ENCODE measurements at regions not wholly inside any gene's neighbourhood (a gene's known extent, or its start where the extent isn't known, plus 50 kb on each side); places are given as distances from the start of the nearest gene placed in this dataset.

GRCh38 chr7:91330191-91330808, 66.1 kb downstream of the FZD1 start:
- no peaks in the 10 kb centered on the region for H3K9me3 ChIP-seq (ENCODE audit: control insufficient read depth, insufficient read depth, low read length)
- H3K27ac ChIP-seq (ENCODE audit: low read depth, low read length) = no peak overlapping the region
- no peaks in the 10 kb centered on the region for H3K36me3 ChIP-seq (ENCODE audit: control insufficient read depth, low read length)
- no peaks in the 10 kb centered on the region for H3K9me2 ChIP-seq (replicated peaks; ENCODE audit: control insufficient read depth, low read length)
- no peak overlapping the region for H3K4me2 ChIP-seq (ENCODE audit: low read length)
- no peaks in the 10 kb centered on the region for H3K27me3 ChIP-seq (ENCODE audit: control insufficient read depth, low read length)
- peaks cover 28% of the 10 kb centered on the region for H3K4me1 ChIP-seq (ENCODE audit: control insufficient read depth, low read length)
- H4K20me1 ChIP-seq (ENCODE audit: control insufficient read depth, insufficient read depth, low read depth, low read length) = no peaks in the 10 kb centered on the region
- H3K4me3 ChIP-seq (ENCODE audit: low read length) = no peak overlapping the region
- H3F3A ChIP-seq (ENCODE audit: control insufficient read depth, insufficient read depth) = peaks cover 7% of the 10 kb centered on the region; the same call in 1 of the 2 replicates
- TF ChIP-seq EZH2phosphoT487 (IDR thresholded peaks at IDR 0.05; ENCODE audit: borderline replicate concordance, low read length) (no peak), CTCF (IDR thresholded peaks at IDR 0.05; ENCODE audit: low read depth, low read length, poor library complexity, severe bottlenecking) (no peak)
- H3K79me2 ChIP-seq (ENCODE audit: control insufficient read depth, low read length) = no peaks in the 10 kb centered on the region

DNA sequence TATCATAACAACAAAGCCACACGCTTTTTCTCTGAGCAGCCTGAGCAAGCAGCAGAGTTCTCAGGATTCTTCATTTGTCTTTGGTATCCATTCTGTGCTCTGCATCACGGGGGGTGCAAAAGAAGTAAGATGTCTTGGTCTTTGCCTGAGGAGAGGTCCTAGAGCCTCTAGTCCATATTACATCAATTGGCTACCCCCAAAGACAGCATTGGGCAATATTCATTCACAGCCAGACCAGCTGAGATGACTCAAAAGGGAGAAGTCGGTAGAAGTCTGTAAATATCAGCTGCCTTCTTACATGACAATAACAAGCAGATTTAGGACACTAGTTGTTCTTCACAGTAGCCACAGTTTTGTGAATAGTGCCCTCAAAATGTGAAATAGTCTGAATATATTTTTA, 66.6 kb downstream of the FZD1 start:
- H3K9me3 ChIP-seq (ENCODE audit: control insufficient read depth, insufficient read depth, low read length) = no peaks in the 10 kb centered on the region
- H3K4me3 ChIP-seq (ENCODE audit: low read length) = no peak overlapping the region
- no peaks in the 10 kb centered on the region for H3K36me3 ChIP-seq (ENCODE audit: control insufficient read depth, low read length)
- H4K20me1 ChIP-seq (ENCODE audit: control insufficient read depth, insufficient read depth, low read depth, low read length) = no peaks in the 10 kb centered on the region
- H3K4me1 ChIP-seq (ENCODE audit: control insufficient read depth, low read length) = peaks cover 23% of the 10 kb centered on the region
- H3K27me3 ChIP-seq (ENCODE audit: control insufficient read depth, low read length) = no peaks in the 10 kb centered on the region
- TF ChIP-seq CTCF (IDR thresholded peaks at IDR 0.05; ENCODE audit: low read depth, low read length, poor library complexity, severe bottlenecking) = no peak
- no peak for TF ChIP-seq EZH2phosphoT487 (IDR thresholded peaks at IDR 0.05; ENCODE audit: borderline replicate concordance, low read length)
- no peaks in the 10 kb centered on the region for H3K79me2 ChIP-seq (ENCODE audit: control insufficient read depth, low read length)
- no peaks in the 10 kb centered on the region for H3K9me2 ChIP-seq (replicated peaks; ENCODE audit: control insufficient read depth, low read length)
- H3F3A ChIP-seq (ENCODE audit: control insufficient read depth, insufficient read depth) = peaks cover 7% of the 10 kb centered on the region; the same call in 1 of the 2 replicates
- H3K4me2 ChIP-seq (ENCODE audit: low read length) = no peak overlapping the region
- H3K27ac ChIP-seq (ENCODE audit: low read depth, low read length) = no peak overlapping the region

DNA sequence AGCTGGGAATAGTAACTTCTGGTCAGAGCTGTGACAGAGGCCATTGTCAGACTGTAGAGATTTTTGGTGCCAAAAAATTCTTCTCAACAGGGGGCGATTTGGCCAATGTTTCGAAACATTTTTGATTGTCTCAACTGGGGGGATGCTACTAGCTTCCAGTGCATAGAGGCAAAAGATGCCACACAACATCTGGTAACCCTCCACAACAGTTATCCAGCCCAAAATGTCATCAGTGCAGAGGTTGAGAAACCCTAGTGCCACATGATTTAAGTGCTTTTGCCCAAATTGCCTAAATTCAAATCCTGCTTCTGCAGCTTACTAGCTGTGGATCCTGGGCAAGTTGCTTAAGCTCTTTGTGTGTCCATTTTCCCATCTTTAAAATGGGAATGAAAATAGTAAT, 71.9 kb downstream of the FZD1 start:
- no peaks in the 10 kb centered on the region for H3K9me2 ChIP-seq (replicated peaks; ENCODE audit: control insufficient read depth, low read length)
- no peaks in the 10 kb centered on the region for H3K36me3 ChIP-seq (ENCODE audit: control insufficient read depth, low read length)
- no peak for TF ChIP-seq EZH2phosphoT487 (IDR thresholded peaks at IDR 0.05; ENCODE audit: borderline replicate concordance, low read length)
- no peak for TF ChIP-seq CTCF (IDR thresholded peaks at IDR 0.05; ENCODE audit: low read depth, low read length, poor library complexity, severe bottlenecking)
- no peaks in the 10 kb centered on the region for H3F3A ChIP-seq (ENCODE audit: control insufficient read depth, insufficient read depth)
- no peak overlapping the region for H3K4me3 ChIP-seq (ENCODE audit: low read length)
- H3K4me2 ChIP-seq (ENCODE audit: low read length) = no peak overlapping the region
- no peaks in the 10 kb centered on the region for H3K27me3 ChIP-seq (ENCODE audit: control insufficient read depth, low read length)
- no peak overlapping the region for H3K27ac ChIP-seq (ENCODE audit: low read depth, low read length)
- H3K4me1 ChIP-seq (ENCODE audit: control insufficient read depth, low read length) = no peaks in the 10 kb centered on the region
- H3K79me2 ChIP-seq (ENCODE audit: control insufficient read depth, low read length) = no peaks in the 10 kb centered on the region
- H4K20me1 ChIP-seq (ENCODE audit: control insufficient read depth, insufficient read depth, low read depth, low read length) = no peaks in the 10 kb centered on the region
- no peaks in the 10 kb centered on the region for H3K9me3 ChIP-seq (ENCODE audit: control insufficient read depth, insufficient read depth, low read length)

Data from DOHH2 (cell line).